ENCODE measurements at regions not wholly inside any gene's neighbourhood (a gene's known extent, or its start where the extent isn't known, plus 50 kb on each side); places are given as distances from the start of the nearest gene placed in this dataset.

DNA sequence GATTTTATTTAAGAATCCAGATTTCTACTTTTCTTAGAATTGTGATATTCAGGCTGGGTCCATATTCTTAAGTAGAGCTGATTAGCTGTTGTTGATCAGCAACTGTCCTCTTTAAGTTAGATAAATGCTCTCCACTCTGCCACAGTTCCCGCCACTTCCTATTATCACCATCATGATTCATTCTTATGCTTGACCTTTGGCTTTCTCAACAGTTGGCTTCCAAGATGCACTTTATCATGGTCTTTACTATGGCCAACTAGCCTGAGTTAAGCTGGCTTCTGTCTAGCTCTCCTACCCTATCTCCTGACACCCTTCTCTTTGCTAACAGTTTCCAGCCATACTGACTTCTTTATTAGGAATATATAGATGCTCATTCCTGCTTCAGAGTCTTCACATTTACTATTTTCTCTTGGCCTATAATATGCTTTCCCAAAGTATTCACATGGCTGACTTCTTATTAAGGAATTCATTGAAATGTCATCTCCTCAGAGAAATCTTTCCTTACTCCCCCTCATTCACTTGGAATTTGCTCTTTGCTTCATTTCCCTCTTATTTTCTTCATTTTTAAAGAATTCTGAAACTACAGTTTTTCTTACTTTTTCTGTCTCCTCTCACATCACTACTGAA, 149.0 kb upstream of the IGF1 start:
- ATAC-seq (no peak), DNase-seq (ENCODE audit: low read depth, low spot score) (no peak)
- TF ChIP-seq REST (IDR thresholded peaks at IDR 0.05; ENCODE audit: insufficient read depth in 1 of 2, low read depth in 2 of 2, low read length in 1 of 2) (no peak), SIN3A (IDR thresholded peaks at IDR 0.05; ENCODE audit: borderline replicate concordance, insufficient read depth, low read depth, low read length) (no peak), CTCF (IDR thresholded peaks at IDR 0.05) (no peak), POLR2AphosphoS5 (IDR thresholded peaks at IDR 0.05; ENCODE audit: low read depth, low read length) (no peak), TCF7L2 (IDR thresholded peaks at IDR 0.05; ENCODE audit: low read depth, low read length) (no peak)
- Histone ChIP-seq H3K36me3 (ENCODE audit: control insufficient read depth, insufficient read depth, low read length) (no peaks in the 10 kb centered on the region), H3K4me3 (ENCODE audit: low read depth in 2 of 2, low read length in 2 of 2) (no peak overlapping the region), H3K27me3 (ENCODE audit: control insufficient read depth, insufficient read depth, low read length) (no peaks in the 10 kb centered on the region), H3K9me3 (ENCODE audit: control insufficient read depth, insufficient read depth, low read depth, low read length) (peaks cover 5% of the 10 kb centered on the region; the same call in 1 of the 2 replicates), H3K4me1 (ENCODE audit: control insufficient read depth, insufficient read depth, low read length) (no peaks in the 10 kb centered on the region), H3K27ac (ENCODE audit: low read length) (no peak overlapping the region)
- BruUV-seq (replicated peaks), result no TSS peak
- in situ Hi-C loops (cut with HindIII; ENCODE audit: low pct_unique_long_range_greater_than_20kb, low sequenced_read_pairs), result no loop called here
- ChIA-PET POLR2A (no interaction called here), CTCF (no interaction called here)
- intact Hi-C loops (cut with micrococcal nuclease; ENCODE audit: unreplicated experiment), result no loop called here

DNA sequence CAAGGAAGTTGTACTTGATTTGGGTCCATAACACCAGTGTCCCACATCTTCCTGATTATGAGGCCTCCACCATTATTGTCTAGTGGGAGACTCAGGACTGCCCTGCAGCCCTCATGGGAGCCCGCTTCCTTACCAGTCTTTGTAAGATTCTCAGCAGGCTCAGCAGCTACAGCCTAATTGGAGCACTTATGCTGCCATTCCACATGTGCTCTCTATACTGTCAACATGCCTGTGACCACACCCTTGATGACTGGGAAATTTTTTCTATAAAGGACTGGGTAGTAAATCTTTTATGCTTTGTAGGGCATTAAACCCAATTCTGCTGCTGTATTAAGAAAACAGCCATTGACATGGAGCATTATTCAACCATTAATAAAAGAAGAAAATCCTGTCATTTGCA, 145.5 kb upstream of the IGF1 start:
- CTCF ChIA-PET, result no interaction called here
- H3K36me3 ChIP-seq (ENCODE audit: control insufficient read depth, insufficient read depth, low read length), result no peaks in the 10 kb centered on the region
- TF ChIP-seq SIN3A (IDR thresholded peaks at IDR 0.05; ENCODE audit: borderline replicate concordance, insufficient read depth, low read depth, low read length), result no peak
- H3K9me3 ChIP-seq (ENCODE audit: control insufficient read depth, insufficient read depth, low read depth, low read length), result peaks cover 7% of the 10 kb centered on the region; the same call in 1 of the 2 replicates
- no peak overlapping the region for H3K4me3 ChIP-seq (ENCODE audit: low read depth in 2 of 2, low read length in 2 of 2)
- H3K27ac ChIP-seq (ENCODE audit: low read length), result no peak overlapping the region
- intact Hi-C loops (cut with micrococcal nuclease; ENCODE audit: unreplicated experiment) (no loop called here), in situ Hi-C loops (cut with HindIII; ENCODE audit: low pct_unique_long_range_greater_than_20kb, low sequenced_read_pairs) (no loop called here)
- BruUV-seq (replicated peaks), result no TSS peak
- POLR2A ChIA-PET, result no interaction called here
- no peak for DNase-seq (ENCODE audit: low read depth, low spot score)
- ATAC-seq, result no peak
- no peaks in the 10 kb centered on the region for H3K4me1 ChIP-seq (ENCODE audit: control insufficient read depth, insufficient read depth, low read length)
- no peaks in the 10 kb centered on the region for H3K27me3 ChIP-seq (ENCODE audit: control insufficient read depth, insufficient read depth, low read length)

- TF ChIP-seq CTCF (IDR thresholded peaks at IDR 0.05), result no peak
- no peak for TF ChIP-seq REST (IDR thresholded peaks at IDR 0.05; ENCODE audit: insufficient read depth in 1 of 2, low read depth in 2 of 2, low read length in 1 of 2)
- TF ChIP-seq SIN3A (IDR thresholded peaks at IDR 0.05; ENCODE audit: borderline replicate concordance, insufficient read depth, low read depth, low read length), result no peak
- no peak for TF ChIP-seq TCF7L2 (IDR thresholded peaks at IDR 0.05; ENCODE audit: low read depth, low read length)
- no peak for TF ChIP-seq POLR2AphosphoS5 (IDR thresholded peaks at IDR 0.05; ENCODE audit: low read depth, low read length)
- DNase-seq (ENCODE audit: low read depth, low spot score) (no peak), ATAC-seq (no peak)
- Histone ChIP-seq H3K27ac (ENCODE audit: low read length) (no peak overlapping the region), H3K9me3 (ENCODE audit: control insufficient read depth, insufficient read depth, low read depth, low read length) (peaks cover 7% of the 10 kb centered on the region; the same call in 1 of the 2 replicates), H3K27me3 (ENCODE audit: control insufficient read depth, insufficient read depth, low read length) (no peaks in the 10 kb centered on the region), H3K36me3 (ENCODE audit: control insufficient read depth, insufficient read depth, low read length) (no peaks in the 10 kb centered on the region), H3K4me1 (ENCODE audit: control insufficient read depth, insufficient read depth, low read length) (no peaks in the 10 kb centered on the region), H3K4me3 (ENCODE audit: low read depth in 2 of 2, low read length in 2 of 2) (no peak overlapping the region)
- CTCF ChIA-PET, result no interaction called here
- in situ Hi-C loops (cut with HindIII; ENCODE audit: low pct_unique_long_range_greater_than_20kb, low sequenced_read_pairs) (no loop called here), intact Hi-C loops (cut with micrococcal nuclease; ENCODE audit: unreplicated experiment) (no loop called here)
- POLR2A ChIA-PET, result no interaction called here
- no TSS peak for BruUV-seq (replicated peaks)
These were observed 142.3 kb upstream of the IGF1 start for GRCh38 chr12:102622618-102623017.
